WTC11 (cell line): ENCODE measurements at regions not wholly inside any gene's neighbourhood (a gene's known extent, or its start where the extent isn't known, plus 50 kb on each side); places are given as distances from the start of the nearest gene placed in this dataset.

Experiments used
- ATF1 ChIP-seq: sonication (generic); formaldehyde crosslinking; IDR thresholded peaks from 2 replicates; pipeline ENCODE4 v1.8.1; 2023; ENCODE audit warnings: mild to moderate bottlenecking, moderate library complexity, missing genetic modification reagents
- ATF3 ChIP-seq: sonication (generic); formaldehyde crosslinking; conservative IDR thresholded peaks from 2 replicates; pipeline ENCODE4 v1.8.1; 2022; ENCODE audit warnings: mild to moderate bottlenecking, missing genetic modification reagents
- CREB1 ChIP-seq: sonication (generic); formaldehyde crosslinking; IDR thresholded peaks from 2 replicates; pipeline ENCODE4 v1.8.0; 2023; ENCODE audit warnings: mild to moderate bottlenecking, missing genetic modification reagents
- CTCF ChIP-seq: fragments of 200-600 bp; IDR thresholded peaks from 2 replicates; pipeline ENCODE4 v1.8.0; 2022; ENCODE audit warnings: antibody characterized with exemption
- ETV6 ChIP-seq: sonication (generic); formaldehyde crosslinking; IDR thresholded peaks from 2 replicates; pipeline ENCODE4 v1.8.1; 2022; ENCODE audit warnings: mild to moderate bottlenecking, missing genetic modification reagents
- GABPB1 ChIP-seq: sonication (generic); formaldehyde crosslinking; IDR thresholded peaks from 2 replicates; pipeline ENCODE4 v1.8.1; 2023; ENCODE audit warnings: mild to moderate bottlenecking, missing genetic modification reagents
- IRF1 ChIP-seq: sonication (generic); formaldehyde crosslinking; IDR thresholded peaks from 2 replicates; pipeline ENCODE4 v1.8.0; 2023; ENCODE audit warnings: missing genetic modification reagents
- MAX ChIP-seq: sonication (generic); formaldehyde crosslinking; IDR thresholded peaks from 2 replicates; pipeline ENCODE4 v1.8.0; 2022; ENCODE audit warnings: mild to moderate bottlenecking, missing genetic modification reagents
- MLX ChIP-seq: sonication (generic); formaldehyde crosslinking; IDR thresholded peaks from 2 replicates; pipeline ENCODE4 v1.8.1; 2023; ENCODE audit warnings: mild to moderate bottlenecking, missing genetic modification reagents, moderate library complexity
- MXD4 ChIP-seq: fragments of 250-450 bp; sonication (Bioruptor Pico); IDR thresholded peaks from 2 replicates; pipeline ENCODE4 v1.8.0; 2021; ENCODE audit warnings: mild to moderate bottlenecking, moderate library complexity, borderline replicate concordance
- NFATC4 ChIP-seq: fragments of 250-450 bp; sonication (Bioruptor Pico); IDR thresholded peaks from 2 replicates; pipeline ENCODE4 v1.9.0; 2021; ENCODE audit warnings: mild to moderate bottlenecking
- SMAD4 ChIP-seq: sonication (generic); formaldehyde crosslinking; IDR thresholded peaks from 2 replicates; pipeline ENCODE4 v1.8.0; 2022; ENCODE audit warnings: mild to moderate bottlenecking, missing genetic modification reagents
- SP1 ChIP-seq: sonication (generic); formaldehyde crosslinking; conservative IDR thresholded peaks from 2 replicates; pipeline ENCODE4 v1.8.1; 2022; ENCODE audit warnings: missing genetic modification reagents
- TEAD4 ChIP-seq: sonication (generic); formaldehyde crosslinking; IDR thresholded peaks from 2 replicates; pipeline ENCODE4 v1.8.0; 2022; ENCODE audit warnings: mild to moderate bottlenecking, missing genetic modification reagents

GRCh38 chr14:26990946-26991345 is 393.1 kb upstream of the NOVA1 start:
- TF ChIP-seq CTCF (no peak), MAX (CRISPR knock-in tag) (no peak), NFATC4 (CRISPR knock-in tag) (no peak), ETV6 (no peak), SP1 (CRISPR knock-in tag) (no peak), IRF1 (CRISPR knock-in tag) (no peak), MLX (CRISPR knock-in tag) (no peak), SMAD4 (CRISPR knock-in tag) (no peak), GABPB1 (CRISPR knock-in tag) (no peak), ATF1 (CRISPR knock-in tag) (no peak), CREB1 (CRISPR knock-in tag) (no peak), ATF3 (CRISPR knock-in tag) (no peak), TEAD4 (CRISPR knock-in tag) (no peak), MXD4 (no peak)
